Thymus (tissue), 11 donors: ENCODE measurements at regions not wholly inside any gene's neighbourhood (a gene's known extent, or its start where the extent isn't known, plus 50 kb on each side); places are given as distances from the start of the nearest gene placed in this dataset.
"Not testable (repeated sequence)": the region's sequence is repeated elsewhere in the genome, so short reads cannot be mapped to it uniquely, and the experiment has no call there.

Source experiments
- DNase-seq, 9 donors: peaks; one replicate each; pipeline ENCODE4 v3.0.0-alpha.2; 2013; ENCODE audit warnings: low spot score in 9 of 9, low read depth in 6 of 9, missing footprints in 1 of 9
- H3K27ac ChIP-seq, 2 donors: one replicate each; pipeline ENCODE4 v1.5.1; 2013; ENCODE audit warnings: control low read depth in 1 of 2, low read depth in 1 of 2, low read length in 1 of 2, mild to moderate bottlenecking in 1 of 2, moderate library complexity in 1 of 2
- H3K27me3 ChIP-seq, 2 donors: one replicate each; pipeline ENCODE4 v1.5.1; 2013; ENCODE audit warnings: low read length in 1 of 2; ENCODE audit not compliant: control insufficient read depth in 2 of 2, insufficient read depth in 1 of 2
- H3K36me3 ChIP-seq, 2 donors: one replicate each; pipeline ENCODE4 v1.5.1; 2013; ENCODE audit warnings: low read length in 1 of 2, mild to moderate bottlenecking in 1 of 2, moderate library complexity in 1 of 2; ENCODE audit not compliant: control insufficient read depth in 2 of 2, insufficient read depth in 2 of 2
- H3K4me1 ChIP-seq, 2 donors: one replicate each; pipeline ENCODE4 v1.5.1; 2013; ENCODE audit warnings: low read length in 2 of 2; ENCODE audit not compliant: control insufficient read depth in 2 of 2, insufficient read depth in 2 of 2
- H3K4me3 ChIP-seq, 2 donors: one replicate each; pipeline ENCODE4 v1.5.1; 2013; ENCODE audit warnings: low read length in 2 of 2, control low read depth in 1 of 2, mild to moderate bottlenecking in 1 of 2
- H3K9me3 ChIP-seq, 2 donors: one replicate each; pipeline ENCODE4 v1.5.1; 2013; ENCODE audit warnings: low read length in 1 of 2, mild to moderate bottlenecking in 1 of 2; ENCODE audit not compliant: control insufficient read depth in 2 of 2, insufficient read depth in 1 of 2
- WGBS: extraction: QIAGEN DNeasy Blood & Tissue Kit; methylation state at CpG from one replicate; pipeline ENCODE4 v1.1.7; 2013; 5-methylcytosine and 5-hydroxymethylcytosine counted together
- donor health status: healthy.

GRCh38 chr16:29301662-29302285 lies 104.7 kb downstream of the NPIPB11 start:
- H3K4me3 ChIP-seq, DNase-seq, H3K4me1 ChIP-seq, H3K9me3 ChIP-seq, H3K27ac ChIP-seq, H3K36me3 ChIP-seq, H3K27me3 ChIP-seq: not testable (repeated sequence)
- 91% methylated on average over 15 of the region's 15 CpGs for WGBS

- DNase-seq, H3K4me3 ChIP-seq: not testable (repeated sequence)
Measured at GRCh38 chr16:29300541-29301535, 105.7 kb downstream of the NPIPB11 start.

DNA sequence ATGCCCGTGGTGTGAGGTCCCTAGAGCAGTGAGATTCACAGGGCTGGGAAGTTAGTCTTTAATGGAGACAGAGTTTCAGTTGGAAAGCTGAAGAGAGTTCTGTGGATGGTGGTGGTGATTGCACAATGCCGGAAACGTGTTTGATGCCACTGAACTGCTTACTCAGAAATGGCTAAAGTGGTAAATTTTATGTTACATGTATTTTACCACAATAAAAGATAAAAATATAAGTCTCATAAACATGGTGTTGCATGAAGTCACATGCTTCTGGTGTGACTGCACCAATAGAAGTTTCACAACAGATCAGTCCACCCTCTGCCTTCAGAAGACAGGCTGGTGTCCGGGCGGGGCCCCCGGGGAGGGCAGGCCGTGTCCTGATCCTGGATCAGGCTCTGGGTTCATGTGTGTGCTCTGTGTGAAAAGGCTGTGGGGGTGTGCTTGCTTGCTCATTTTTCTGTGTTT lies 106.5 kb downstream of the NPIPB11 start:
- H3K9me3 ChIP-seq, H3K4me1 ChIP-seq, H3K36me3 ChIP-seq, H3K27me3 ChIP-seq, H3K27ac ChIP-seq, DNase-seq, H3K4me3 ChIP-seq: not testable (repeated sequence)
- 72% methylated on average over 7 of the region's 7 CpGs for WGBS

More at GRCh38 chr16:29300541-29301535, 105.7 kb downstream of the NPIPB11 start:
- H3K4me1 ChIP-seq, H3K27ac ChIP-seq, H3K9me3 ChIP-seq, H3K27me3 ChIP-seq, H3K36me3 ChIP-seq: not testable (repeated sequence)
- WGBS, result 90% methylated on average over 28 of the region's 29 CpGs

DNA sequence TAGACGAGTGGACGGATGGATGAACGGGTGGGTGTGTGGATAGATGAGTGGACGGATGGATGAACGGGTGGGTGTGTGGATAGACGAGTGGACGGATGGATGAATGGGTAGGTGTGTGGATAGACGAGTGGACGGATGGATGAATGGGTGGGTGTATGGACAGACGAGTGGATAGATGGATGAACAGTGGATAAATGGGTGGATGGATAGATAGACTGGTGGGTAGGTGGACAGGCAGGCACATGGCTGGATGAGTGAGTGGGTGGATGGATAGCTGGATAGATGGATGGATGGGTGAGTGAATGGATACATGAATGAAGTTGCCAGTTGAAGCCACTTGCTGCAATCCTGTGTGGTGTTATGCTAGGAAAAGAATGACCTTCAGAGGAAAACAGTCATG lies 107.5 kb downstream of the NPIPB11 start:
- 87% methylated on average over 10 of the region's 10 CpGs for WGBS
- DNase-seq, result not testable (repeated sequence)

DNA sequence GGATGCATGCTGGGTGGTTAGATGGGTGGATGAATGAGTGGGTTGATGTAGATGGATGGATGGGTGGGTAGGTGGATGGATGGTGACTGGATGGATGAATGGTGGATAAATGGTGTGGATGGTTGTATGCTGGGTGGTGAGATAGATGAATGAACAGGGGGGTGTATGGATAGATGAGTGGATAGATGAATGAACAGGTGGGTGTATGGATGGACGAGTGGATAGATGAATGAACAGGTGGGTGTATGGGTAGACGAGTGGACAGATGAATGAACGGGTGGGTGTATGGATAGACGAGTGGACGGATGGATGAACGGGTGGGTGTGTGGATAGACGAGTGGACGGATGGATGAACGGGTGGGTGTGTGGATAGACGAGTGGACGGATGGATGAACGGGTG lies 108.2 kb downstream of the NPIPB11 start:
- H3K9me3 ChIP-seq, H3K4me1 ChIP-seq, H3K27me3 ChIP-seq, H3K36me3 ChIP-seq, H3K27ac ChIP-seq, DNase-seq, H3K4me3 ChIP-seq: not testable (repeated sequence)
- WGBS, result 93% methylated on average over 9 of the region's 12 CpGs

More for the DNA sequence above, 107.5 kb downstream of the NPIPB11 start:
- not testable (repeated sequence) for H3K27ac ChIP-seq, H3K4me1 ChIP-seq, H3K27me3 ChIP-seq, H3K4me3 ChIP-seq, H3K9me3 ChIP-seq, H3K36me3 ChIP-seq

GRCh38 chr16:29297809-29298177 lies 108.7 kb downstream of the NPIPB11 start:
- H3K27ac ChIP-seq, H3K27me3 ChIP-seq, H3K4me3 ChIP-seq, DNase-seq, H3K36me3 ChIP-seq, H3K9me3 ChIP-seq, H3K4me1 ChIP-seq: not testable (repeated sequence)
- 89% methylated on average over 2 of the region's 2 CpGs for WGBS

DNA sequence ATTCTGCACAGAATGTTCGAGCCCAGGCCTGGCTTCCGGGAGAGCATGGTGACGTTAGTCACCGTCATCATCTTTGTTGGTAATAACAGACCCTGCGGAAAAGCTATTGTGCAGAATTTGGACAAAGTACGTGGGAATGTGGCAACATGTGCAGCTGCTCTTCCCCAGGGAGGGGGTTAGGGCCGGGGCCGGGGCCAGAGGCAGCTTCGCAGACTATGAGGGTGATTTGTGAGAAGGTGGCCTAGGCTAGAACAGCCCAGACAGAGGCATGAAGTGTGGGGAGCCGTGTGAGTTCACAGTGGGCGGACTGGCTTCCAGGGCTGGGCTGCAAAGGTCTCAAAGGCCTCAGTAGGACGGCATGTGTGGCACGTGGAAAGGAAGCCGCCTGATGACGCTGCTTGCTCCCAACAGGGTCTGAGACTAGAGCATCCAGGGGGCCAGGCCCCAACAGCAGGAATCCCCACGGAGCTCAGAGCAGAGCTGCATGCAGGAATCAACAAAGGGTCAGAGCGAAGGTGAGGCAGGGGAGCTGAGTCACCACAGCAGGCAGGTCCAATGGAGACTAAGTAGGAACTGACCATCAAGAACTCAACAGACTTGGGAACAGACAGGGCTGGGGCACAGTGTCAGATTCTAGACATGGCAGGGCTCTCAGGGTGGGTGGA lies 109.2 kb downstream of the NPIPB11 start:
- H3K27ac ChIP-seq, H3K9me3 ChIP-seq, H3K4me3 ChIP-seq, H3K4me1 ChIP-seq, H3K27me3 ChIP-seq, H3K36me3 ChIP-seq, DNase-seq: not testable (repeated sequence)
- 96% methylated on average over 17 of the region's 17 CpGs for WGBS

- not testable (repeated sequence) for DNase-seq, H3K27me3 ChIP-seq, H3K36me3 ChIP-seq, H3K9me3 ChIP-seq, H3K27ac ChIP-seq, H3K4me1 ChIP-seq, H3K4me3 ChIP-seq
- 96% methylated on average over 11 of the region's 11 CpGs for WGBS
Measured at GRCh38 chr16:29296176-29296575, 110.3 kb downstream of the NPIPB11 start.
